Suprapubic skin (tissue), 4 donors: ENCODE measurements at regions not wholly inside any gene's neighbourhood (a gene's known extent, or its start where the extent isn't known, plus 50 kb on each side); places are given as distances from the start of the nearest gene placed in this dataset.

Experiments used
- EP300 ChIP-seq: sonication (generic); formaldehyde crosslinking; IDR thresholded peaks from one replicate; pipeline ENCODE4 v1.6.1; 2017; ENCODE audit warnings: antibody characterized with exemption
- POLR2A ChIP-seq, 2 donors: fragments of 450-650 bp; IDR thresholded peaks; one replicate each; pipeline ENCODE4 v1.6.1; 2017; ENCODE audit warnings: antibody characterized with exemption in 2 of 2, mild to moderate bottlenecking in 2 of 2, moderate library complexity in 2 of 2
- POLR2AphosphoS5 ChIP-seq, 3 donors: sonication (generic); formaldehyde crosslinking; IDR thresholded peaks; one replicate each; pipeline ENCODE4 v1.6.1; 2017; ENCODE audit warnings: antibody characterized with exemption in 3 of 3
- TF ChIP-seq, protein P1 (sequence below), 2 donors: fragments of 200-600 bp in 1 of 2; fragments of 450-650 bp in 1 of 2; sonication (generic) in 1 of 2; IDR thresholded peaks; one replicate each; pipeline ENCODE4 v1.5.1; 2016 to 2019; ENCODE audit warnings: antibody characterized with exemption in 2 of 2, mild to moderate bottlenecking in 1 of 2, moderate library complexity in 1 of 2

DNA sequence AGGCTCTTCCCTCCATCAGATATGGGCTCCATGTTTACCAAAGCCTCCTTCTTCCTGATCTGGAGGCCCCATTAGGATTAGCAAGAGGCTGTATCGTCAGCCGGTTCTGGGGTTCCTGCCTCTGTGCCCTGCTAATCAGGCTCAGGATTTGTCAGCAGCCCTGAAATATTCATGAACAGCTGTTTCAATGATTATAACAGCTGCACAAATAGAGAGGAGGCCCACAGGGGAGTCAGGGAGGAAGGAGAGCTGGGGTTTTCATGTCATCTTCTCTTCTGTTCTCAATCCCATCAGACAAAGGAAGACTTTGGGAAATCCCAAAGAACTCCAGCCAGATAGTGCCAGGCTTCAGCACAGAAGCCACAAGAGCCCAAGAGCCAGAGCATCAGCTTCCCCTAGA, 72.3 kb upstream of the MMP2 start:
- TF ChIP-seq, protein P1, sequence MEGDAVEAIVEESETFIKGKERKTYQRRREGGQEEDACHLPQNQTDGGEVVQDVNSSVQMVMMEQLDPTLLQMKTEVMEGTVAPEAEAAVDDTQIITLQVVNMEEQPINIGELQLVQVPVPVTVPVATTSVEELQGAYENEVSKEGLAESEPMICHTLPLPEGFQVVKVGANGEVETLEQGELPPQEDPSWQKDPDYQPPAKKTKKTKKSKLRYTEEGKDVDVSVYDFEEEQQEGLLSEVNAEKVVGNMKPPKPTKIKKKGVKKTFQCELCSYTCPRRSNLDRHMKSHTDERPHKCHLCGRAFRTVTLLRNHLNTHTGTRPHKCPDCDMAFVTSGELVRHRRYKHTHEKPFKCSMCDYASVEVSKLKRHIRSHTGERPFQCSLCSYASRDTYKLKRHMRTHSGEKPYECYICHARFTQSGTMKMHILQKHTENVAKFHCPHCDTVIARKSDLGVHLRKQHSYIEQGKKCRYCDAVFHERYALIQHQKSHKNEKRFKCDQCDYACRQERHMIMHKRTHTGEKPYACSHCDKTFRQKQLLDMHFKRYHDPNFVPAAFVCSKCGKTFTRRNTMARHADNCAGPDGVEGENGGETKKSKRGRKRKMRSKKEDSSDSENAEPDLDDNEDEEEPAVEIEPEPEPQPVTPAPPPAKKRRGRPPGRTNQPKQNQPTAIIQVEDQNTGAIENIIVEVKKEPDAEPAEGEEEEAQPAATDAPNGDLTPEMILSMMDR (IDR thresholded peaks at IDR 0.05): no peak
- TF ChIP-seq EP300 (no peak), POLR2A (IDR thresholded peaks at IDR 0.05) (no peak), POLR2AphosphoS5 (IDR thresholded peaks at IDR 0.05) (no peak)
